ENCODE measurements at regions not wholly inside any gene's neighbourhood (a gene's known extent, or its start where the extent isn't known, plus 50 kb on each side); places are given as distances from the start of the nearest gene placed in this dataset.

GRCh38 chr5:105195765-105196164, 1633.2 kb upstream of the NUDT12 start:
- Mint-ChIP-seq H3K4me1 (no peaks in the 10 kb centered on the region), H3K27ac (no peak overlapping the region), H3K27me3 (no peaks in the 10 kb centered on the region), H3K4me3 (no peak overlapping the region), H3K9me3 (ENCODE audit: insufficient read depth) (no peaks in the 10 kb centered on the region)
- Histone ChIP-seq H4K20me1 (ENCODE audit: control insufficient read depth, insufficient read depth, low read length, poor library complexity, severe bottlenecking) (no peaks in the 10 kb centered on the region), H3K9me3 (ENCODE audit: control extremely low read depth in 1 of 3, control insufficient read depth in 2 of 3, insufficient read depth in 1 of 3, low read length in 2 of 3) (no peaks in the 10 kb centered on the region), H3K27ac (ENCODE audit: low read length in 2 of 2) (no peak overlapping the region), H2AFZ (ENCODE audit: insufficient read depth, low read depth, low read length, poor library complexity, severe bottlenecking) (no peak overlapping the region), H3K27me3 (replicated peaks in 1 of 4; ENCODE audit: control extremely low read depth in 1 of 4, control insufficient read depth in 3 of 4, insufficient read depth in 4 of 4, low read length in 3 of 4) (no peaks in the 10 kb centered on the region), H3K79me2 (ENCODE audit: control insufficient read depth, insufficient read depth, low read length) (no peaks in the 10 kb centered on the region), H3K36me3 (replicated peaks in 1 of 2; ENCODE audit: control extremely low read depth in 1 of 2, control insufficient read depth in 1 of 2, extremely low read depth in 1 of 2, insufficient read depth in 2 of 2, low read length in 1 of 2) (no peaks in the 10 kb centered on the region), H3K4me2 (replicated peaks; ENCODE audit: low read depth, low read length, poor library complexity, severe bottlenecking) (no peak overlapping the region), H3K4me3 (ENCODE audit: control extremely low read depth in 1 of 5, extremely low read depth in 1 of 5, insufficient read depth in 1 of 5, low read depth in 2 of 5, low read length in 4 of 5) (no peak overlapping the region), H3K9ac (ENCODE audit: low read length) (no peak overlapping the region), H3K4me1 (ENCODE audit: control insufficient read depth in 2 of 2, insufficient read depth in 2 of 2, low read length in 2 of 2) (no peaks in the 10 kb centered on the region)
- intact Hi-C loops (cut with micrococcal nuclease) = no loop called here
- ATAC-seq (ENCODE audit: low read depth) (no peak), DNase-seq (no peak)
- TF ChIP-seq, protein P1, sequence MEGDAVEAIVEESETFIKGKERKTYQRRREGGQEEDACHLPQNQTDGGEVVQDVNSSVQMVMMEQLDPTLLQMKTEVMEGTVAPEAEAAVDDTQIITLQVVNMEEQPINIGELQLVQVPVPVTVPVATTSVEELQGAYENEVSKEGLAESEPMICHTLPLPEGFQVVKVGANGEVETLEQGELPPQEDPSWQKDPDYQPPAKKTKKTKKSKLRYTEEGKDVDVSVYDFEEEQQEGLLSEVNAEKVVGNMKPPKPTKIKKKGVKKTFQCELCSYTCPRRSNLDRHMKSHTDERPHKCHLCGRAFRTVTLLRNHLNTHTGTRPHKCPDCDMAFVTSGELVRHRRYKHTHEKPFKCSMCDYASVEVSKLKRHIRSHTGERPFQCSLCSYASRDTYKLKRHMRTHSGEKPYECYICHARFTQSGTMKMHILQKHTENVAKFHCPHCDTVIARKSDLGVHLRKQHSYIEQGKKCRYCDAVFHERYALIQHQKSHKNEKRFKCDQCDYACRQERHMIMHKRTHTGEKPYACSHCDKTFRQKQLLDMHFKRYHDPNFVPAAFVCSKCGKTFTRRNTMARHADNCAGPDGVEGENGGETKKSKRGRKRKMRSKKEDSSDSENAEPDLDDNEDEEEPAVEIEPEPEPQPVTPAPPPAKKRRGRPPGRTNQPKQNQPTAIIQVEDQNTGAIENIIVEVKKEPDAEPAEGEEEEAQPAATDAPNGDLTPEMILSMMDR (IDR thresholded peaks at IDR 0.05) = no peak
- no peak for TF ChIP-seq EZH2 (IDR thresholded peaks at IDR 0.05; ENCODE audit: borderline replicate concordance, insufficient read depth, low read depth, low read length, poor library complexity, severe bottlenecking)
- ChIA-PET CTCF (no interaction called here), POLR2A (no interaction called here)

GRCh38 chr5:105172918-105173317, 1610.3 kb upstream of the NUDT12 start:
- Histone ChIP-seq H3K27me3 (replicated peaks in 1 of 4; ENCODE audit: control extremely low read depth in 1 of 4, control insufficient read depth in 3 of 4, insufficient read depth in 4 of 4, low read length in 3 of 4) (no peaks in the 10 kb centered on the region), H3K9me3 (ENCODE audit: control extremely low read depth in 1 of 3, control insufficient read depth in 2 of 3, insufficient read depth in 1 of 3, low read length in 2 of 3) (peaks cover 0 to 2% (median 2%) of the 10 kb centered on the region in 3 donors), H3K4me3 (ENCODE audit: control extremely low read depth in 1 of 5, extremely low read depth in 1 of 5, insufficient read depth in 1 of 5, low read depth in 2 of 5, low read length in 4 of 5) (no peak overlapping the region), H3K27ac (ENCODE audit: low read length in 2 of 2) (no peak overlapping the region), H3K9ac (ENCODE audit: low read length) (no peak overlapping the region), H3K4me2 (replicated peaks; ENCODE audit: low read depth, low read length, poor library complexity, severe bottlenecking) (no peak overlapping the region), H3K79me2 (ENCODE audit: control insufficient read depth, insufficient read depth, low read length) (no peaks in the 10 kb centered on the region), H3K4me1 (ENCODE audit: control insufficient read depth in 2 of 2, insufficient read depth in 2 of 2, low read length in 2 of 2) (no peaks in the 10 kb centered on the region), H3K36me3 (replicated peaks in 1 of 2; ENCODE audit: control extremely low read depth in 1 of 2, control insufficient read depth in 1 of 2, extremely low read depth in 1 of 2, insufficient read depth in 2 of 2, low read length in 1 of 2) (no peaks in the 10 kb centered on the region), H4K20me1 (ENCODE audit: control insufficient read depth, insufficient read depth, low read length, poor library complexity, severe bottlenecking) (no peaks in the 10 kb centered on the region), H2AFZ (ENCODE audit: insufficient read depth, low read depth, low read length, poor library complexity, severe bottlenecking) (no peak overlapping the region)
- intact Hi-C loops (cut with micrococcal nuclease) = no loop called here
- POLR2A ChIA-PET = no interaction called here
- Mint-ChIP-seq H3K27ac (no peak overlapping the region), H3K27me3 (no peaks in the 10 kb centered on the region), H3K4me1 (no peaks in the 10 kb centered on the region), H3K4me3 (no peak overlapping the region), H3K9me3 (ENCODE audit: insufficient read depth) (peaks cover 2% of the 10 kb centered on the region)
- WGBS (ENCODE audit: insufficient coverage) = no CpG with 5 or more reads among the region's 2 CpGs
- CTCF ChIA-PET = no interaction called here
- TF ChIP-seq, protein P1 (IDR thresholded peaks at IDR 0.05) = no peak
- no peak for TF ChIP-seq EZH2 (IDR thresholded peaks at IDR 0.05; ENCODE audit: borderline replicate concordance, insufficient read depth, low read depth, low read length, poor library complexity, severe bottlenecking)
- ATAC-seq (ENCODE audit: low read depth) (no peak), DNase-seq (no peak)
